ENCODE measurements at regions not wholly inside any gene's neighbourhood (a gene's known extent, or its start where the extent isn't known, plus 50 kb on each side); places are given as distances from the start of the nearest gene placed in this dataset.
A peak's percentile ranks its signal among the peaks of the same experiment; 100 is the strongest.
"Not testable (repeated sequence)": the region's sequence is repeated elsewhere in the genome, so short reads cannot be mapped to it uniquely, and the experiment has no call there.

GRCh38 chr12:91496337-91496736, 313.7 kb upstream of the DCN start:
- no peak for DNase-seq

DNA sequence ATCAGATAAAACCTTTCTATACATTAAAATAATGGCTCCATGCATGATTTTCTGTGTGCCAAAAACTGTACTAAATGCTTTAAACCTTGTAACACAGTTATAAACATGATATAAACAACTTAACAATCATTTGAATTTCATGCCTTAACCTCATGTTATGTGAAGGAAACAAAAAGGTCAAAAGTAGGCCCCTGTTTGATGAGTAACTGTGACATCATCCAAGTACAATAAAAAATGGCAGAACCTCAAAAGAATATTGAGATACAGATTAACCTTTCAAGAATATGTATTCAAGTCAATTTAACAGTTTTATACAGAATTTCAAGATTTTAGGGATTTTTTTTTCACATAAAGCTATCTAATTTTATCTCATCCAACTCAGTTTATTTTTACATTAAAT, 310.7 kb upstream of the DCN start:
- DNase-seq: no peak

- DNase-seq: no peak
These were observed 310.0 kb upstream of the DCN start for GRCh38 chr12:91492648-91493047.

- DNase-seq: no peak
These were observed 308.2 kb upstream of the DCN start for GRCh38 chr12:91490667-91491311.

DNA sequence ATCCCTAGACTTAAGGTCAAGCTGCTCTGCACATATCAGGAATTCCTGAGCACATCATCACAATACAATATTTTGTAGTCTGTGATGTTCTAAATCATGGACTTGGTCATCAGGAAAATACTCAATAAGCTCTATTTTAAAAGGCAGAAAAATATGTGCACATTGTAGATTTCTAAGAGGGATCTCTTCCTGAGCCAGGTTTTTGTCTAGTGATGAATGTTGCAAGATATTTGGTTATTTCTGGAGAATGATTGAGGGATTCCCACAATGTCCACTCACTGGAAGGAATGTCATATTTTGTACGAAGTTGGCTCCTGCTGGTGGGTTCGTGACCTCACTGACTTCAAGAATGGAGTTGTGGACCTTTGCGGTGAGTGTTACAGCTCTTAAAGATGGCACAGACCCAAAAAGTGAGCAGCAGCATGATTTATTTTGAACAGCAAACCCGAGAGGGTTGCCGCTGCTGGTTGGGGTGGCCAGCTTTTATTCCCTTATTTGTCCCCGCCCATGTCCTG, 300.9 kb upstream of the DCN start:
- DNase-seq: no peak

DNA sequence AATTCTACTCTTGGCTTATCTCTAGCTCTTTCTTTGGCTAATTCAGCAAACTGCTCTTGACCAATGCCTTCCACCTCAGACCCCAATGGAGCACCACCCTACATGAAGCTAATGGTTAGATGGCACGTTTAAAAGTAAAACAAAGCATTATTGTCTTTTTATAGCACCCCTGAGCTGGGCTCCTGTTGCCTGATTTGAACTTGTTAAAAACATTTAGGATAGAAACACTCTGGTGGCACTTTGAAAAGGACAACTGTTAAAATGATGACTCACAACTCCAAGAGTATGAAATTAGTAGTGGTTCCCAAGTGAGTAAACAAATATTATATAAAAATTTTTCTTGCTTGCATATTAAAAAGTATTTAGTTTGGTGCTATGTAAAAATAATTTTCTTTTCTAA, 299.6 kb upstream of the DCN start:
- no peak for DNase-seq

GRCh38 chr12:91478500-91478899, 295.9 kb upstream of the DCN start:
- DNase-seq: no peak

- no peak for DNase-seq
These were observed 285.1 kb upstream of the DCN start for GRCh38 chr12:91467686-91468085.

DNA sequence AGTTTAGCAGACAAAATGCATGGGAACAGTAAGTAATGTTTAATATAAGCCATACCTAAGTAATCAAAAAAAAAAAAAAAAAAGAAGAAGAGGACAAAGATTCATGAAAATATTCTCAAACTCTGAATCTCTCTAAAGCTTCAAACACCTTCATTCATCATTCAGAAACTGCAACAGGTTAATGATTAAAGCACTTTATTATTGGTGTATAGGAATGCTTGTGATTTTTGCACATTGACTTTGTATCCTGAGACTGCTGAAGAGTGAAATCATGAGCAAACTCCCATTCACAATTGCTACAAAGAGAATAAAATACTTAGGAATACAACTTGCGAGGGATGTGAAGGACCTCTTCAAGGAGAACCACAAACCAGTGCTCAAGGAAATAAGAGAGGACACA, 278.4 kb upstream of the DCN start:
- DNase-seq: no peak

DNA sequence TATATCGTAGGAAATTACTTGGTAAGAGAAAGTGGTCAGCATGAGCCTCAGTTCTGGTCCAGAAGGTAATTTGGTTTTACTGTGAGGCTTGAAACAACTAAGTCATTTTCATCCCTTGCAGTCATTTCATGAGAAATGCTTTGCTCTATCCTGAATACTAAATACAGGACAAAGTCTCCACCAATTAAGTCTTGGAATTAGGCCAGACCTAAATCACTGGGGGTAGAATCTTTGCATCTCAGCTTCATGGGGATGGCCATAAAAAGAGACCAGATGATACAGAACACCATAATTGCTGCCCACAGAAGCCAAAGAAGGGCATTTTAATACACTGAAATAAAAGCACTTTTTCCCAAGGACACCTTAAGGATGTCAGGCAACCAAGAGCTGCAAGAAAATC, 277.9 kb upstream of the DCN start:
- DNase-seq: peak; percentile 5

GRCh38 chr12:91455321-91455720, 272.7 kb upstream of the DCN start:
- DNase-seq: no peak

DNA sequence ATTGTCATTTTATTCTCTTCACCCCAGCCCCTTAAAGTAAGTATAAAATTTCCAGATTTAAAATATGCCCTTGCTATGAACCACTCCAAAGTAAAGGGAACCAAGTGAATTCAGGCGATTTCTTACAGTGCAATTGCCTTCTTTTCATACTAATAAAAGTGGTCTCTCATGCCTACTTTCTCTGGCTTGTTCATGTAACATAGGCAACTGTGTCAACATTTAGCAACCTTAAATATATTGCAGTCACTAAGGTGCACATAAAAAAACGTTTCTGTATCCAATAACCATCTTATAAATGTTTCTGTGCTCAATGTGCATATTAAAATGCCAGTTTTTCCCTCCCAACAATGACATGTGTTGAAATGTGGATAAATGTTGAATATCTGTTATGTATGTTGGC, 271.6 kb upstream of the DCN start:
- DNase-seq: no peak

DNA sequence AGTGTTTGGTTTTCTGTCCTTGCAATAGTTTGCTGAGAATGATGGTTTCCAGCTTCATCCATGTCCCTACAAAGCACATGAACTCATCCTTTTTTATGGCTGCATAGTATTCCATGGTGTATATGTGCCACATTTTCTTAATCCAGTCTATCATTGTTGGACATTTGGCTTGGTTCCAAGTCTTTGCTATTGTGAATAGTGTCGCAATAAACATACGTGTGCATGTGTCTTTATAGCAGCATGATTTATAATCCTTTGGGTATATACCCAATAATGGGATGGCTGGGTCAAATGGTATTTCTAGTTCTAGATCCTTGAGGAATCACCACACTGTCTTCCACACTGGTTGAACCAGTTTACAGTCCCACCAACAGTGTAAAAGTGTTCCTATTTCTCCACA, 269.8 kb upstream of the DCN start:
- not testable (repeated sequence) for DNase-seq

- no peak for DNase-seq
These were observed 259.7 kb upstream of the DCN start for GRCh38 chr12:91441993-91442952.

- DNase-seq: no peak
These were observed 258.6 kb upstream of the DCN start for GRCh38 chr12:91441246-91441645.

DNA sequence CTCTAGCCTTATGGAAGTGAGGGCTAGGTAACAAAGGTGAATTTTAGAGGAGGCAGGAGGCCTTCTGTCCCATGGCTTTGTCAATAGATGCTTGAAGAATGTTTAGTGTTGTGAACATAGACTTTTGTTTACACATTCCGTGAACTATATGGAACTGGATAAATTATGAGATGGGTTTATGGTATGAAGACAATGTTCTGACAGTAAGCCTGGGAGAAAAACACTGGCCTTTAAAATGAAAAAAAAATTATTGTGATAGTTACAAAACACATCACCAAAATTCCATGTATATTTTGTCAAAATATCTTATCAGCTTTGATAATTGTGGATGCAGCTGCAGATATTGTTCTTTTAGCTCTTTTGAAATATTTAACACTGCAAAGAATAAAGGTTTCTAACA, 251.5 kb upstream of the DCN start:
- DNase-seq: no peak

GRCh38 chr12:91432755-91433154, 250.1 kb upstream of the DCN start:
- no peak for DNase-seq

DNA sequence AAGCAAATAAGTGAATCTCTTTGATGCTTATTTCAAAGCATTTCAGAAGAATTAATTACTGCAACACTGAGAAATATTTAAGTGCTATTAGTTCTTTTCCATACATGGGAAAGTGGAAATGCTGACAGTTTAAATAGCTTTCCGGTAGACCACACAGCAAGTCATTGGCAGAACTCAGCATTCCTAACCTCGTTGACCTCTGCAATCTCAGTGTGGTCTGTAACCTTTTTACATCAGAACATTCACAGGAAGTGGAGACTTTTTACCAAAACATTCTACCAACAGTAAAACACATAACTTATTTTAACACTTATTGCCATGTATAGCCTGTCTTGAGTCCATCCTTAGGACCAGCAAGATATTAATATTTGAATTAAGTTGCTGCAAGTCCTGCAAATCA, 249.5 kb upstream of the DCN start:
- DNase-seq: no peak

DNA sequence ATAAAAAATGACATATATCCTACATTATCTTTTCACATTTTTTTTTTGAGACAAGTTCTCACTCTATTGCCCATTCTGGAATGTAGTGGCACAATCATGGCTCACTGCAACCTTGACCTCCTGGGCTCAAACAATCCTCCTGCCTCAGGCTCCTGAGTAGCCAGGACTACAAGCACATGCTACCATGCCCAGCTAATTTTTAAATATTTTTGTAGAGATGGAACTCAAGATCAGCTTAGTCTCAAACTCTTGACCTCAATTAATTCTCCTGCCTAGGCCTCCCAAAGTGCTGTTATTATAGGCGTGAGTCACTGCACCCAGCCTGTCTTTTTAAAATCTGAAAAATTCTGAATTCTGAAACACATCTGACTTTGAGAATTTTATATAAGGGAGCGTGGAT, 241.9 kb upstream of the DCN start:
- DNase-seq: no peak

GRCh38 chr12:91423693-91424050, 241.1 kb upstream of the DCN start:
- no peak for DNase-seq

- DNase-seq: no peak
These were observed 240.4 kb upstream of the DCN start for GRCh38 chr12:91422811-91423692.

GRCh38 chr12:91422127-91422526, 239.5 kb upstream of the DCN start:
- DNase-seq: no peak

GRCh38 chr12:91419809-91420208, 237.2 kb upstream of the DCN start:
- no peak for DNase-seq
